Spleen (tissue), 7 donors: ENCODE measurements at regions not wholly inside any gene's neighbourhood (a gene's known extent, or its start where the extent isn't known, plus 50 kb on each side); places are given as distances from the start of the nearest gene placed in this dataset.

Source experiments
- POLR2AphosphoS5 ChIP-seq, 3 donors: sonication (generic); formaldehyde crosslinking; IDR thresholded peaks; one replicate each; pipeline ENCODE4 v1.5.1; 2017; ENCODE audit warnings: antibody characterized with exemption in 3 of 3
- TF ChIP-seq, protein P1 (sequence below), 11 experiments: fragments of 200-600 bp in 7 of 11; fragments of 450-650 bp in 4 of 11; sonication (generic) in 4 of 11; IDR thresholded peaks in 8 of 11; conservative IDR thresholded peaks in 3 of 11; 1 replicate in 7 of 11; 2 replicates in 4 of 11; pipeline versions ENCODE4 v1.4.0 to v1.8.0; 2016 to 2021; ENCODE audit warnings: antibody characterized with exemption in 11 of 11, inconsistent platforms in 4 of 11, mild to moderate bottlenecking in 1 of 11
- donor health status: DM: no; HTN: no; CAD: no; lungs with moderate emphysema.
- donor health status: DM: no; HTN: no; CAD: no.
- donor health status: DM: no; HTN: no; CAD: no.

DNA sequence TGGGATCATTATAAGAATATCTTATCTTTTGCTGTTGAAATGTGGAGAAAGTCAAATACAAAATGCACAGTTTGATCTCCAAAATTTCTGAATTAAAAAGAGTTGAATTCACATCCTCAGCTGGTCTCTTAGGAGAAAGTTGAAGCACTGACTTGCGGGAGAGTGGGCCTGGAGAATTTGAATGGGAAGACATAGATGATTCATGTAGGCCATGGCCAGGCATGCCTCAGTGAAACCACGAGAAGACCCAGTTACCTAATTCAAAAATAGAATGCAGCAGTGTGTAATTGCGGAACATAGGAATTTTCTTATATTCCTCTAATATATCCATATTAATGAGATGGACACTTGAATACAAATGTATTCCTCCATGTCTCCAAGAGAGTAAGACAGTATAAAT lies 53.0 kb upstream of the DTNBP1 start:
- TF ChIP-seq POLR2AphosphoS5 (IDR thresholded peaks at IDR 0.05) = no peak
- TF ChIP-seq, protein P1, sequence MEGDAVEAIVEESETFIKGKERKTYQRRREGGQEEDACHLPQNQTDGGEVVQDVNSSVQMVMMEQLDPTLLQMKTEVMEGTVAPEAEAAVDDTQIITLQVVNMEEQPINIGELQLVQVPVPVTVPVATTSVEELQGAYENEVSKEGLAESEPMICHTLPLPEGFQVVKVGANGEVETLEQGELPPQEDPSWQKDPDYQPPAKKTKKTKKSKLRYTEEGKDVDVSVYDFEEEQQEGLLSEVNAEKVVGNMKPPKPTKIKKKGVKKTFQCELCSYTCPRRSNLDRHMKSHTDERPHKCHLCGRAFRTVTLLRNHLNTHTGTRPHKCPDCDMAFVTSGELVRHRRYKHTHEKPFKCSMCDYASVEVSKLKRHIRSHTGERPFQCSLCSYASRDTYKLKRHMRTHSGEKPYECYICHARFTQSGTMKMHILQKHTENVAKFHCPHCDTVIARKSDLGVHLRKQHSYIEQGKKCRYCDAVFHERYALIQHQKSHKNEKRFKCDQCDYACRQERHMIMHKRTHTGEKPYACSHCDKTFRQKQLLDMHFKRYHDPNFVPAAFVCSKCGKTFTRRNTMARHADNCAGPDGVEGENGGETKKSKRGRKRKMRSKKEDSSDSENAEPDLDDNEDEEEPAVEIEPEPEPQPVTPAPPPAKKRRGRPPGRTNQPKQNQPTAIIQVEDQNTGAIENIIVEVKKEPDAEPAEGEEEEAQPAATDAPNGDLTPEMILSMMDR (IDR thresholded peaks at IDR 0.05 in 8 of 11, conservative IDR thresholded peaks at IDR 0.05 in 3 of 11) = no peak
